HG03520 (cell line): ENCODE measurements at regions not wholly inside any gene's neighbourhood (a gene's known extent, or its start where the extent isn't known, plus 50 kb on each side); places are given as distances from the start of the nearest gene placed in this dataset.
A peak's percentile ranks its signal among the peaks of the same experiment; 100 is the strongest.

ENCODE experiments used
- ATAC-seq: cut with Tn5 transposase; IDR thresholded peaks from one replicate; pipeline ENCODE4 v1.9.1; 2021; ENCODE audit warnings: mild to moderate bottlenecking, moderate library complexity; ENCODE audit not compliant: unreplicated experiment

- no peak for ATAC-seq
Measured at GRCh38 chr2:144595279-144595678, 75.4 kb upstream of the ZEB2 start.

- no peak for ATAC-seq
Measured at GRCh38 chr2:144593803-144594202, 73.9 kb upstream of the ZEB2 start.

- no peak for ATAC-seq
Measured at GRCh38 chr2:144592500-144593256, 72.8 kb upstream of the ZEB2 start.

GRCh38 chr2:144587306-144587705 is 67.4 kb upstream of the ZEB2 start:
- ATAC-seq, result no peak

GRCh38 chr2:144586476-144586875 is 66.6 kb upstream of the ZEB2 start:
- no peak for ATAC-seq

- ATAC-seq, result no peak
Measured at GRCh38 chr2:144583741-144584453, 64.0 kb upstream of the ZEB2 start.

- no peak for ATAC-seq
Measured at GRCh38 chr2:144583381-144583729, 63.4 kb upstream of the ZEB2 start.

- no peak for ATAC-seq
Measured at GRCh38 chr2:144582651-144583380, 62.9 kb upstream of the ZEB2 start.

- no peak for ATAC-seq
Measured at GRCh38 chr2:144580521-144581161, 60.7 kb upstream of the ZEB2 start.

GRCh38 chr2:144579556-144579955 is 59.6 kb upstream of the ZEB2 start:
- ATAC-seq, result no peak

- no peak for ATAC-seq
Measured at GRCh38 chr2:144578099-144578498, 58.2 kb upstream of the ZEB2 start.

- peak; percentile 94 for ATAC-seq
Measured at GRCh38 chr2:144572977-144573376, 53.1 kb upstream of the ZEB2 start.

GRCh38 chr2:144571770-144572169 is 51.9 kb upstream of the ZEB2 start:
- no peak for ATAC-seq

- ATAC-seq, result no peak
Measured at GRCh38 chr2:144570566-144570965, 50.6 kb upstream of the ZEB2 start.
